ENCODE measurements at regions not wholly inside any gene's neighbourhood (a gene's known extent, or its start where the extent isn't known, plus 50 kb on each side); places are given as distances from the start of the nearest gene placed in this dataset.
"Not testable (repeated sequence)": the region's sequence is repeated elsewhere in the genome, so short reads cannot be mapped to it uniquely, and the experiment has no call there.

DNA sequence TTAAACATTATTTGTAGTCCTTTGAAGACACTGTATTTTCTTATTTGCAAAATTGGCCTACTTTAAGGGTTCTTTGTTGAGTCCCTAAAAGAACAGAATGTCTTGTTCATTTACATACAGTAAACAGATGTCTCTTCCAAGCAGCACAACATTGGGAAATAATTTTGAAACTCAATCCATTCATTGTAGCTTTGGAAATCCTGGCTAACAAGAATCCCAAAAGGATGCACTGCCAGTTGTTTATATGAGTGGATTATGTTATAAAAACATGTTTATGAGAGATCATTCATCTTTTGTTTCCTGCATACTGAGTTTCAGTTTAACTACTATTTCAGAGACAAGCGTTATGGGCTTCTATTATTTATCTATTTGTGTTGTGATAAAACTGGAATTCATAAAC, 499.3 kb downstream of the PID1 start:
- no peak for ATAC-seq
- TF ChIP-seq ESRRG (CRISPR knock-in tag; IDR thresholded peaks at IDR 0.05), result no peak
- no peak for TF ChIP-seq PPARA (CRISPR knock-in tag; IDR thresholded peaks at IDR 0.05; ENCODE audit: borderline replicate concordance)
- no peak for TF ChIP-seq BACH2 (CRISPR knock-in tag; IDR thresholded peaks at IDR 0.05; ENCODE audit: borderline replicate concordance)
- TF ChIP-seq, protein P1, sequence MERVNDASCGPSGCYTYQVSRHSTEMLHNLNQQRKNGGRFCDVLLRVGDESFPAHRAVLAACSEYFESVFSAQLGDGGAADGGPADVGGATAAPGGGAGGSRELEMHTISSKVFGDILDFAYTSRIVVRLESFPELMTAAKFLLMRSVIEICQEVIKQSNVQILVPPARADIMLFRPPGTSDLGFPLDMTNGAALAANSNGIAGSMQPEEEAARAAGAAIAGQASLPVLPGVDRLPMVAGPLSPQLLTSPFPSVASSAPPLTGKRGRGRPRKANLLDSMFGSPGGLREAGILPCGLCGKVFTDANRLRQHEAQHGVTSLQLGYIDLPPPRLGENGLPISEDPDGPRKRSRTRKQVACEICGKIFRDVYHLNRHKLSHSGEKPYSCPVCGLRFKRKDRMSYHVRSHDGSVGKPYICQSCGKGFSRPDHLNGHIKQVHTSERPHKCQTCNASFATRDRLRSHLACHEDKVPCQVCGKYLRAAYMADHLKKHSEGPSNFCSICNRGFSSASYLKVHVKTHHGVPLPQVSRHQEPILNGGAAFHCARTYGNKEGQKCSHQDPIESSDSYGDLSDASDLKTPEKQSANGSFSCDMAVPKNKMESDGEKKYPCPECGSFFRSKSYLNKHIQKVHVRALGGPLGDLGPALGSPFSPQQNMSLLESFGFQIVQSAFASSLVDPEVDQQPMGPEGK (CRISPR knock-in tag; IDR thresholded peaks at IDR 0.05; ENCODE audit: borderline replicate concordance), result no peak
- no peak for TF ChIP-seq ARNTL (CRISPR knock-in tag; IDR thresholded peaks at IDR 0.05; ENCODE audit: borderline replicate concordance, low read depth)
- TF ChIP-seq, protein P2, sequence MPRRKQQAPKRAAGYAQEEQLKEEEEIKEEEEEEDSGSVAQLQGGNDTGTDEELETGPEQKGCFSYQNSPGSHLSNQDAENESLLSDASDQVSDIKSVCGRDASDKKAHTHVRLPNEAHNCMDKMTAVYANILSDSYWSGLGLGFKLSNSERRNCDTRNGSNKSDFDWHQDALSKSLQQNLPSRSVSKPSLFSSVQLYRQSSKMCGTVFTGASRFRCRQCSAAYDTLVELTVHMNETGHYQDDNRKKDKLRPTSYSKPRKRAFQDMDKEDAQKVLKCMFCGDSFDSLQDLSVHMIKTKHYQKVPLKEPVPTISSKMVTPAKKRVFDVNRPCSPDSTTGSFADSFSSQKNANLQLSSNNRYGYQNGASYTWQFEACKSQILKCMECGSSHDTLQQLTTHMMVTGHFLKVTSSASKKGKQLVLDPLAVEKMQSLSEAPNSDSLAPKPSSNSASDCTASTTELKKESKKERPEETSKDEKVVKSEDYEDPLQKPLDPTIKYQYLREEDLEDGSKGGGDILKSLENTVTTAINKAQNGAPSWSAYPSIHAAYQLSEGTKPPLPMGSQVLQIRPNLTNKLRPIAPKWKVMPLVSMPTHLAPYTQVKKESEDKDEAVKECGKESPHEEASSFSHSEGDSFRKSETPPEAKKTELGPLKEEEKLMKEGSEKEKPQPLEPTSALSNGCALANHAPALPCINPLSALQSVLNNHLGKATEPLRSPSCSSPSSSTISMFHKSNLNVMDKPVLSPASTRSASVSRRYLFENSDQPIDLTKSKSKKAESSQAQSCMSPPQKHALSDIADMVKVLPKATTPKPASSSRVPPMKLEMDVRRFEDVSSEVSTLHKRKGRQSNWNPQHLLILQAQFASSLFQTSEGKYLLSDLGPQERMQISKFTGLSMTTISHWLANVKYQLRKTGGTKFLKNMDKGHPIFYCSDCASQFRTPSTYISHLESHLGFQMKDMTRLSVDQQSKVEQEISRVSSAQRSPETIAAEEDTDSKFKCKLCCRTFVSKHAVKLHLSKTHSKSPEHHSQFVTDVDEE (CRISPR knock-in tag; IDR thresholded peaks at IDR 0.05), result no peak
- TF ChIP-seq CSDC2 (CRISPR knock-in tag; IDR thresholded peaks at IDR 0.05), result no peak
- no peak for TF ChIP-seq ISL1 (CRISPR knock-in tag; IDR thresholded peaks at IDR 0.05)
- TF ChIP-seq RARB (CRISPR knock-in tag; IDR thresholded peaks at IDR 0.05), result no peak
- no peak for TF ChIP-seq GLIS3 (CRISPR knock-in tag; IDR thresholded peaks at IDR 0.05)
- TF ChIP-seq TOX (CRISPR knock-in tag; IDR thresholded peaks at IDR 0.05; ENCODE audit: borderline replicate concordance), result no peak
- TF ChIP-seq, protein P3, sequence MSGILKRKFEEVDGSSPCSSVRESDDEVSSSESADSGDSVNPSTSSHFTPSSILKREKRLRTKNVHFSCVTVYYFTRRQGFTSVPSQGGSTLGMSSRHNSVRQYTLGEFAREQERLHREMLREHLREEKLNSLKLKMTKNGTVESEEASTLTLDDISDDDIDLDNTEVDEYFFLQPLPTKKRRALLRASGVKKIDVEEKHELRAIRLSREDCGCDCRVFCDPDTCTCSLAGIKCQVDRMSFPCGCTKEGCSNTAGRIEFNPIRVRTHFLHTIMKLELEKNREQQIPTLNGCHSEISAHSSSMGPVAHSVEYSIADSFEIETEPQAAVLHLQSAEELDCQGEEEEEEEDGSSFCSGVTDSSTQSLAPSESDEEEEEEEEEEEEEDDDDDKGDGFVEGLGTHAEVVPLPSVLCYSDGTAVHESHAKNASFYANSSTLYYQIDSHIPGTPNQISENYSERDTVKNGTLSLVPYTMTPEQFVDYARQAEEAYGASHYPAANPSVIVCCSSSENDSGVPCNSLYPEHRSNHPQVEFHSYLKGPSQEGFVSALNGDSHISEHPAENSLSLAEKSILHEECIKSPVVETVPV (CRISPR knock-in tag; IDR thresholded peaks at IDR 0.05), result no peak
- no peak for TF ChIP-seq OSR1 (CRISPR knock-in tag; IDR thresholded peaks at IDR 0.05)
- TF ChIP-seq CREB5 (CRISPR knock-in tag; IDR thresholded peaks at IDR 0.05; ENCODE audit: low read depth), result no peak

DNA sequence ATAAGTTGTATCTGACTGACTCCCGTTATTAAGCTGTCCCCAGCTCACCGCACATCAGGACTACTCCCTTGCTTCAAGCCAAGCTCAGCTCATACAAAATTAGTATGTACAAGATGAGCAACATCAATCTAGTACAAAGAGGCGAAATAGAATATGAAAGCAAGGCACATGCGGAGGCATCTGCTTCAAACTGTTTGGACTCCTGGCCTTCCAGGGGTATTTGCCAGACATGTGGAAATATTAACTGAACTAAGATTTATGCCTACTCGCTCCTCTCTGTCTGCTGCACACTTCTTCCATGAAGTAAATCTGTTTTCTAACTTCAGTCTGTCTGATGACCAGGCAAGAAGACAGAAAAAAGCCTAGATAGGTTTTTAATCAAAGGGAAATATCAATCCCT, 499.8 kb downstream of the PID1 start:
- no peak for ATAC-seq

DNA sequence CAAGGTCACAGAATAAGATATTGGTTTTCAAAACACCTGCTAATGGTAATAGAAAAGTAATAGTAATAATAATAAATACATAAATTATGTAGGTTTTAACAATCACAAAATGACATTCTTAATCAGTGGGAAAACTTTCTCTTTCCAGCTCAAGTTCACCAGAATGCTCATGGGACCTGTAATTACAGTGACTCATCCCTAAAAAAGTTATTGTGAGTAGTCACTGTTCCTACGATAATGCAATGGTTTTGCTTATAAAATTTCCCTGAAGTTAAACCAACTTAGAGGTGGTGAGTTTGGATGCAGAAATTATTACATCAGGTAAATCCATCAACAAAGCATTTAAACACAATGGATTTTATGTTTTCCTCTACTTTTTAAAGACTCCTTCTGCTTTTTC, 502.3 kb downstream of the PID1 start:
- ATAC-seq, result no peak
- TF ChIP-seq TCF4 (CRISPR knock-in tag; IDR thresholded peaks at IDR 0.05; ENCODE audit: borderline replicate concordance) (no peak), CSDC2 (CRISPR knock-in tag; IDR thresholded peaks at IDR 0.05) (no peak), ZNF565 (CRISPR knock-in tag; conservative IDR thresholded peaks at IDR 0.05; ENCODE audit: low read depth) (no peak), GLIS3 (CRISPR knock-in tag; IDR thresholded peaks at IDR 0.05) (0 out of 2 replicates have a peak, but pooled peaks have one; percentile 46), POU6F1 (CRISPR knock-in tag; IDR thresholded peaks at IDR 0.05; ENCODE audit: borderline replicate concordance, low read depth) (no peak), PPARA (CRISPR knock-in tag; IDR thresholded peaks at IDR 0.05; ENCODE audit: borderline replicate concordance) (no peak), ISL1 (CRISPR knock-in tag; IDR thresholded peaks at IDR 0.05) (peak; percentile 81), BACH2 (CRISPR knock-in tag; IDR thresholded peaks at IDR 0.05; ENCODE audit: borderline replicate concordance) (no peak), ARNTL (CRISPR knock-in tag; IDR thresholded peaks at IDR 0.05; ENCODE audit: borderline replicate concordance, low read depth) (no peak)

More for the DNA sequence above, 499.8 kb downstream of the PID1 start:
- no peak for TF ChIP-seq PPARA (CRISPR knock-in tag; IDR thresholded peaks at IDR 0.05; ENCODE audit: borderline replicate concordance)
- TF ChIP-seq CSDC2 (CRISPR knock-in tag; IDR thresholded peaks at IDR 0.05), result no peak
- TF ChIP-seq, protein P2 (CRISPR knock-in tag; IDR thresholded peaks at IDR 0.05), result no peak
- TF ChIP-seq RARB (CRISPR knock-in tag; IDR thresholded peaks at IDR 0.05), result no peak

- not testable (repeated sequence) for ATAC-seq
These were observed 502.9 kb downstream of the PID1 start for GRCh38 chr2:228768141-228768540.

All from SK-N-SH treated with all-trans-retinoic acid at 6 μM for 48 hours (cell line).